ENCODE measurements at regions not wholly inside any gene's neighbourhood (a gene's known extent, or its start where the extent isn't known, plus 50 kb on each side); places are given as distances from the start of the nearest gene placed in this dataset.

- WGBS, 4 donors = 58 to 68% (median 63%) methylated on average over 3 of the region's 3 CpGs
- Histone ChIP-seq H3K4me3 (no peak overlapping the region), H3K9me3 (replicated peaks in 1 of 3) (peaks cover 0 to 5% (median 0%) of the 10 kb centered on the region in 3 donors), H3K27me3 (no peaks in the 10 kb centered on the region), H3K27ac (no peak overlapping the region), H3K4me1 (replicated peaks in 1 of 2) (no peaks in the 10 kb centered on the region), H3K36me3 (replicated peaks in 1 of 2) (no peaks in the 10 kb centered on the region)
- TF ChIP-seq CTCF (IDR thresholded peaks at IDR 0.05) (no peak), POLR2A (IDR thresholded peaks at IDR 0.05) (no peak)
- DNase-seq = no peak
- intact Hi-C loops (cut with DNase I) = no loop called here
Measured at GRCh38 chr12:82593143-82593542, 93.6 kb upstream of the TMTC2 start.

- no peaks in the 10 kb centered on the region for H3K36me3 ChIP-seq (replicated peaks in 1 of 2)
- intact Hi-C loops (cut with DNase I) = no loop called here
- no peaks in the 10 kb centered on the region for H3K4me1 ChIP-seq (replicated peaks in 1 of 2)
- no peak overlapping the region for H3K4me3 ChIP-seq
- no peaks in the 10 kb centered on the region for H3K27me3 ChIP-seq
- 36 to 63% (median 50%) methylated on average over 1 of the region's 1 CpG for WGBS, 4 donors
- TF ChIP-seq CTCF (IDR thresholded peaks at IDR 0.05) (no peak), POLR2A (IDR thresholded peaks at IDR 0.05) (no peak)
- H3K27ac ChIP-seq = no peak overlapping the region
- DNase-seq = no peak
- H3K9me3 ChIP-seq (replicated peaks in 1 of 3) = peaks cover 0 to 5% (median 0%) of the 10 kb centered on the region in 3 donors
Measured at GRCh38 chr12:82593901-82594396, 92.8 kb upstream of the TMTC2 start.

GRCh38 chr12:82595941-82596340 is 90.8 kb upstream of the TMTC2 start:
- Histone ChIP-seq H3K27me3 (no peaks in the 10 kb centered on the region), H3K36me3 (replicated peaks in 1 of 2) (no peaks in the 10 kb centered on the region), H3K9me3 (replicated peaks in 1 of 3) (peaks cover 0 to 5% (median 0%) of the 10 kb centered on the region in 3 donors), H3K4me3 (no peak overlapping the region), H3K4me1 (replicated peaks in 1 of 2) (no peaks in the 10 kb centered on the region), H3K27ac (no peak overlapping the region)
- no peak for DNase-seq
- no peak for TF ChIP-seq POLR2A (IDR thresholded peaks at IDR 0.05)
- TF ChIP-seq CTCF (IDR thresholded peaks at IDR 0.05) = no peak
- intact Hi-C loops (cut with DNase I) = no loop called here

GRCh38 chr12:82596483-82596882 is 90.2 kb upstream of the TMTC2 start:
- 72 to 76% (median 73%) methylated on average over 1 of the region's 1 CpG for WGBS, 4 donors
- no peak overlapping the region for H3K27ac ChIP-seq
- no peak for TF ChIP-seq CTCF (IDR thresholded peaks at IDR 0.05)
- no peak for TF ChIP-seq POLR2A (IDR thresholded peaks at IDR 0.05)
- no peaks in the 10 kb centered on the region for H3K36me3 ChIP-seq (replicated peaks in 1 of 2)
- no peaks in the 10 kb centered on the region for H3K27me3 ChIP-seq
- DNase-seq = no peak
- no peak overlapping the region for H3K4me3 ChIP-seq
- H3K9me3 ChIP-seq (replicated peaks in 1 of 3) = peaks cover 0 to 5% (median 0%) of the 10 kb centered on the region in 3 donors
- no peaks in the 10 kb centered on the region for H3K4me1 ChIP-seq (replicated peaks in 1 of 2)
- intact Hi-C loops (cut with DNase I) = no loop called here
